HPDE6-E6E7 (cell line): ENCODE measurements at regions not wholly inside any gene's neighbourhood (a gene's known extent, or its start where the extent isn't known, plus 50 kb on each side); places are given as distances from the start of the nearest gene placed in this dataset.

ENCODE experiments used
- DNase-seq: peaks from one replicate; pipeline ENCODE4 v3.0.0; 2011; ENCODE audit warnings: missing footprints; ENCODE audit errors: extremely low spot score

DNA sequence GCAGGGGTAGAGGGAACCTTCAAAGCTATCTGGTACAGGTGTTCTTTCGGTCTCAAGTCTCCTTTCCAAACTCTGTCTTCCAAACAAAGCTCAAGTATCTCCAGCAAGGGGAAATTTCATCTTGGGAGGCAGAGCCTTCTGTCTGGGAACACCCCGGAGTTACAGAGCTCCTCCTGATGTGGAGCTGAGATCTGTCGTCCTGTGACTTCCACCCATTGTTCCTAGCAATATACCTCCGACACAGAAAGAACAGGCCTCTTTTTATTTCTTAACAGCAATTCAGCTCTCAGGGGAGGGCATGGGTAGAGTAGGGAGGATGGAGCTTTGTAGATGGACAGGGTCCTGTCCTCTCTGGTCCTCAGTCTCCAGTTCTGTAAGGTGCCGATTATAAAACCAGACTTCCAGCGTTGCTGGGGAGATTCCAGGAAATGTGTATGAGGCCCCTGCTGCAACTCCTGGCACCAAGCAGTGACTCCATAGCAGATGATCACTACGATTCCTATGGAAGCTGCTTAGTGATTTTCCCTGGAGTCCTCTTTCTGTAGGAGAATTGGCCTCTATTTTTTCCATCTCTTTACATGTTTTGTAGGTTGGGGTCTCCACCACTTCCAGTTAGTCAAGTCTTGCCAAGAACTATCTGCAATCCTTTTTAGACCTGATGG lies 56.0 kb upstream of the ARGLU1 start:
- no peak for DNase-seq

DNA sequence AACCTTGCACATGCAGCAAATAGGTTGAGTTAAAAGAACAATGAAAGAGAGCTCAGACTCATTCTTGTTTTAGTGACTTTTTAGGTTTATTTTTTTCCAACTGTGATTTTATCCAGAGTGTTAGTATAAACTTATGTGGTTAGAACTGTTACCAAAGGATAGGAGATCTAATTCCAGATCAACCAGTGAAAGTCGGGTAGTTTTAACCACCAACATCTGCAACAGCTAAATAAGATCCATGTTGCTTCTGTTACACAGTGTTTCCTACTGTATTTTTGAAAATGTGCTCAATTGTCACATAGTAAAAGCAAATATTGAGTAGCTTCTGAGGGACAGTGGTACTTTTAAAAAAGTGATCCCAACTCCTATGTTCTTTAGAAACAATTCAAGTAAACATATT lies 53.9 kb upstream of the ARGLU1 start:
- DNase-seq, result no peak

DNA sequence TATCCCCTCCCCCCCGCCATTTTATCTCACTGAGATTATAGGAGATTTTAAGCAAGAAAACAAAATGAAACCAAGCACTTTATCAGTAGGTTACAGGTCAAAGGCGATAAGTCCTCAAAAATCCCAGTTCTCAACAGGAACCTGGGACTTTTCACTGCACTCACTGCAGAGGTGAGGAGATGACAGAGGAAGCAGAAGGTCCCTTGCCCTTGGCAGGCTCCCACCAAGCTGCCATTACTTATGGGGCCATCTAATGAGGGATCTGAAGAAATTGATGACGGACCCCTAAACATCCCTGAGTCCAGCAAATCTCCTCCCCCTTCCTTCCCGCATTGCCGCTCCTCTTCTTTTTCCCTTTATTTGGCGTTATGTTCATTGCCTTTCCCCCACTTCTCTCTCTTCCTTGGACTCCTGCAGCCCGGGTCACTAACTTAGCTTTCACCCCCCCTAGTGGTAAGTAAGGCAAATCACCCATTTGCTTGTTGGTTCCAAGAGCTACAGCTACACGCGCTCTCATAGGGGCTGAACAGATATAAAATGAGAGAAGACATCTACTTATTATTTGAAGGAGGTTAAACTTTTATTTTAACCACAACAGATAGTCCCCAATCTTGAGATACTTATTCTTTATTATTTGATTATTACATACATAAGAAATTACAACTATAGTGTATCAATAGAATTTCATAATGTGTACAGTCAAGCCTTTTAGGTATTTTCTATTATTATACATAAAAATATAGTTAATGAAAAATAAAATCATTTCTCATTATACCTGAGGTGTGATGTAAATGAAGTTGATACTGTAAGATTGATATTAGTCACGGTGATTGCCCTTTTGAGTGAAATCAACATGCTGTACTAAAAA lies 52.0 kb upstream of the ARGLU1 start:
- DNase-seq, result peak; percentile 72
